CD4-positive, alpha-beta memory T cell (primary cell): ENCODE measurements at regions not wholly inside any gene's neighbourhood (a gene's known extent, or its start where the extent isn't known, plus 50 kb on each side); places are given as distances from the start of the nearest gene placed in this dataset.

Experiments
- CTCF ChIA-PET: fragments of 350-600 bp; sonication (Branson Sonifier 250); formaldehyde crosslinking; loops from one replicate; lab custom pipeline; 2021; ENCODE audit warnings: inconsistent platforms; ENCODE audit not compliant: partially characterized antibody; lab: Charles Lee
- POLR2A ChIA-PET: fragments of 350-600 bp; sonication (Branson Sonifier 250); formaldehyde crosslinking; loops from one replicate; lab custom pipeline; 2021; ENCODE audit not compliant: partially characterized antibody; lab: Charles Lee
- DNase-seq, 5 donors: peaks; one replicate each; pipeline versions ENCODE4 v3.0.0 to v3.0.0-alpha.2; 2020 to 2022; ENCODE audit warnings: mixed read lengths in 1 of 5
- H3K27ac ChIP-seq: one replicate; pipeline ENCODE4 v1.7.0; 2013; ENCODE audit warnings: low read depth, low read length
- H3K27me3 ChIP-seq: 2 replicates; pipeline ENCODE4 v1.7.0; 2013; ENCODE audit warnings: mild to moderate bottlenecking, low read length, moderate library complexity; ENCODE audit not compliant: insufficient read depth
- H3K36me3 ChIP-seq: 2 replicates; pipeline ENCODE4 v1.7.0; 2013; ENCODE audit warnings: mild to moderate bottlenecking, low read length, moderate library complexity; ENCODE audit not compliant: insufficient read depth
- H3K4me1 ChIP-seq: 2 replicates; pipeline ENCODE4 v1.7.0; 2013; ENCODE audit warnings: mild to moderate bottlenecking, low read length, moderate library complexity; ENCODE audit not compliant: insufficient read depth
- H3K4me3 ChIP-seq, 2 donors: one replicate each; pipeline ENCODE4 v1.7.0; 2013; ENCODE audit warnings: low read length in 2 of 2, mild to moderate bottlenecking in 1 of 2
- H3K9me3 ChIP-seq, 2 donors: one replicate each; pipeline ENCODE4 v1.7.0; 2013; ENCODE audit warnings: low read length in 2 of 2, control low read depth in 1 of 2; ENCODE audit not compliant: control insufficient read depth in 1 of 2
- H3K27ac Mint-ChIP-seq, 7 donors: one replicate each; pipeline ENCODE4 v1.8.0; 2020 to 2021; ENCODE audit warnings: mixed read lengths in 7 of 7, mild to moderate bottlenecking in 6 of 7, inconsistent platforms in 3 of 7, moderate library complexity in 3 of 7
- H3K27me3 Mint-ChIP-seq, 2 donors: one replicate each; pipeline ENCODE4 v1.8.0; 2020 to 2021; ENCODE audit warnings: mixed read lengths in 2 of 2
- H3K36me3 Mint-ChIP-seq, 2 donors: one replicate each; pipeline ENCODE4 v1.8.0; 2020 to 2021; ENCODE audit warnings: mixed read lengths in 2 of 2, inconsistent platforms in 1 of 2, mild to moderate bottlenecking in 1 of 2
- H3K4me1 Mint-ChIP-seq, 4 donors: one replicate each; pipeline ENCODE4 v1.8.0; 2020 to 2021; ENCODE audit warnings: mixed read lengths in 4 of 4, mild to moderate bottlenecking in 1 of 4
- H3K4me3 Mint-ChIP-seq, 8 donors: one replicate each; pipeline ENCODE4 v1.8.0; 2020 to 2021; ENCODE audit warnings: mixed read lengths in 8 of 8, mild to moderate bottlenecking in 7 of 8, moderate library complexity in 6 of 8, inconsistent platforms in 3 of 8
- H3K9me3 Mint-ChIP-seq, 8 donors: one replicate each; pipeline ENCODE4 v1.8.0; 2020 to 2021; ENCODE audit warnings: mixed read lengths in 8 of 8, mild to moderate bottlenecking in 5 of 8, inconsistent platforms in 3 of 8, moderate library complexity in 1 of 8
- intact Hi-C: fragments of 100-400 bp; cut with micrococcal nuclease; formaldehyde crosslinking; loops from one replicate; pipeline ENCODE4 v1.15.1; 2023

DNA sequence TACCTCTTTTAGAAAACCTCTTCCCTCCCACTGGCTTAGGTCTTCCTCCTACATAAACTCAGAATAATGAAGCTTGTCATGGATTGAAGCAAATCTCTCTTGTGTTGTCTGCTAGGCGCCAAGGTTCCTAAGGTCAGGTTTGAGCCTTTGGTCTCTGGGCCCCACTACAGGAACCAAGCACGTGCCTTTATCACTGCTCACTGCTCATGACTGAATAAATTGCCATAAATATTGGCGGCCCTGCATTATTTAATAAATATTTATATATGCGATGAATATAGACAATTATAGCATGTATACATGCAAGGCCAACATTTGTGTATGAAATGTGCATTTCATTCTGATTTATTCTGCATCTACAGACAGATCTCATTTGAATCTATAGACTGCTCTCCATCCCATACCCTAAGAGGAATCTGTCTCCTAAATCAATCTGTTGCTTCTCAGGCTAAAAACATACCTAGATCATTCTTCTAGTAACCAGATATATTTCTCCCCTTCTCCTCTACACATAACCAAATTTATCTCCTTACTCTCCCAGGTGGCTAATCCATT, 1717.6 kb upstream of the TENM3 start:
- Histone ChIP-seq H3K36me3 (no peaks in the 10 kb centered on the region), H3K27me3 (no peaks in the 10 kb centered on the region), H3K9me3 (no peaks in the 10 kb centered on the region), H3K27ac (no peak overlapping the region), H3K4me1 (no peaks in the 10 kb centered on the region), H3K4me3 (no peak overlapping the region)
- POLR2A ChIA-PET, result no interaction called here
- Mint-ChIP-seq H3K27ac (no peak overlapping the region), H3K36me3 (no peaks in the 10 kb centered on the region), H3K9me3 (peaks cover 0 to 3% (median 0%) of the 10 kb centered on the region in 8 donors), H3K4me1 (no peaks in the 10 kb centered on the region), H3K4me3 (peak overlapping the region in 1 of 8 donors; percentile 0), H3K27me3 (no peaks in the 10 kb centered on the region)
- intact Hi-C loops, result no loop called here
- CTCF ChIA-PET, result no interaction called here
- no peak for DNase-seq

DNA sequence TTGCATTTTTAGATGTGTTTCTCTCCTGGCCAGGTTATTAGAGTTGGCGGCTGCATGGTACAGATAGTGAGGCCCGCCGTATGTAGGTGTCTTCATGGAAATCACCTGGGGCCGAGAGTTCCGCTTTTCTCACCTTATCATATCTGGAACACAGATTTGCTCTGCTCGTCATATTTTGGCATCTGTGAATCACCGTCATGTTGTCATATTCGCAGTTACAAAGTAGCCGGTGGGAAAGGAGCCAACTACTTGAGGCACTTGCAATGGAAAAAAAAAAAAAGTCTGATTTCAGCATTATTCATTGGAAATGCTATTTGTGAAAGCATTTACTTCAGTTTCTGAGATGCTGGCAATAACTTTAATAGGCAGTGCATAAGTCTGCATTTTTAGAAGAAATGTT, 1715.2 kb upstream of the TENM3 start:
- intact Hi-C loops, result no loop called here
- no peak for DNase-seq
- Histone ChIP-seq H3K4me3 (no peak overlapping the region), H3K27me3 (no peaks in the 10 kb centered on the region), H3K27ac (no peak overlapping the region), H3K9me3 (no peaks in the 10 kb centered on the region), H3K4me1 (no peaks in the 10 kb centered on the region), H3K36me3 (no peaks in the 10 kb centered on the region)
- Mint-ChIP-seq H3K4me3 (no peak overlapping the region), H3K27ac (no peak overlapping the region), H3K4me1 (no peaks in the 10 kb centered on the region), H3K36me3 (no peaks in the 10 kb centered on the region), H3K9me3 (peaks cover 2 to 8% (median 5%) of the 10 kb centered on the region in 8 donors), H3K27me3 (no peaks in the 10 kb centered on the region)
- CTCF ChIA-PET, result no interaction called here
- POLR2A ChIA-PET, result no interaction called here

DNA sequence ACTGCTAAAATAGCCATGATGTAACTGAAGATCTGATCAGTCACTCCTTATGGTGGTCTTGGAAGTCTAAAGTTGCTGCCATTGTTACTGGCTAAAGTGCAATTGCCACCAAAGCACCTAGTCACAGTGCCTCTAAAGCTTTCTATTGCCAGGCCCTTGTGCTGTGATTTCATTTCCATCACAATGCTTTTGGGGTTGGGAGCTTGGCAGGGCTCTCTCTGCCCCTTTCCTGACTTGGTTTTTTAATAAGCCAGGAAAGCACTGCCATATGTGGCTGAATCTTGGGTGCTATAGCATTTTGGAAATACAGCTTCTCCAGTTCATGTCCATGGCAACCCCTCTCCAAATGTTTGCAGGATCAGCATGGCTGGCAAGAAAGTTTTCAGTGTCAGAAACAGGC, 1712.4 kb upstream of the TENM3 start:
- H3K4me3 ChIP-seq, result no peak overlapping the region
- H3K9me3 ChIP-seq, result no peaks in the 10 kb centered on the region
- no peaks in the 10 kb centered on the region for H3K36me3 ChIP-seq
- H3K27me3 ChIP-seq, result no peaks in the 10 kb centered on the region
- H3K27ac ChIP-seq, result no peak overlapping the region
- no peaks in the 10 kb centered on the region for H3K4me1 ChIP-seq
- ChIA-PET CTCF (no interaction called here), POLR2A (no interaction called here)
- H3K9me3 Mint-ChIP-seq, result peaks cover 3 to 10% (median 7%) of the 10 kb centered on the region in 8 donors
- no peaks in the 10 kb centered on the region for H3K27me3 Mint-ChIP-seq
- no peaks in the 10 kb centered on the region for H3K4me1 Mint-ChIP-seq
- intact Hi-C loops, result no loop called here
- no peaks in the 10 kb centered on the region for H3K36me3 Mint-ChIP-seq
- DNase-seq, result no peak
- H3K27ac Mint-ChIP-seq, result no peak overlapping the region
- no peak overlapping the region for H3K4me3 Mint-ChIP-seq

GRCh38 chr4:180532691-180533090, 1710.5 kb upstream of the TENM3 start:
- Mint-ChIP-seq H3K36me3 (no peaks in the 10 kb centered on the region), H3K4me1 (no peaks in the 10 kb centered on the region), H3K27me3 (no peaks in the 10 kb centered on the region), H3K9me3 (peaks cover 4 to 15% (median 8%) of the 10 kb centered on the region in 8 donors), H3K4me3 (peak overlapping the region in 1 of 8 donors; percentile 71), H3K27ac (peak overlapping the region in 1 of 7 donors; percentile 60)
- CTCF ChIA-PET, result no interaction called here
- intact Hi-C loops, result no loop called here
- POLR2A ChIA-PET, result no interaction called here
- no peak overlapping the region for H3K4me3 ChIP-seq
- H3K27ac ChIP-seq, result no peak overlapping the region
- no peaks in the 10 kb centered on the region for H3K4me1 ChIP-seq
- H3K27me3 ChIP-seq, result no peaks in the 10 kb centered on the region
- no peaks in the 10 kb centered on the region for H3K9me3 ChIP-seq
- no peak for DNase-seq
- H3K36me3 ChIP-seq, result no peaks in the 10 kb centered on the region

DNA sequence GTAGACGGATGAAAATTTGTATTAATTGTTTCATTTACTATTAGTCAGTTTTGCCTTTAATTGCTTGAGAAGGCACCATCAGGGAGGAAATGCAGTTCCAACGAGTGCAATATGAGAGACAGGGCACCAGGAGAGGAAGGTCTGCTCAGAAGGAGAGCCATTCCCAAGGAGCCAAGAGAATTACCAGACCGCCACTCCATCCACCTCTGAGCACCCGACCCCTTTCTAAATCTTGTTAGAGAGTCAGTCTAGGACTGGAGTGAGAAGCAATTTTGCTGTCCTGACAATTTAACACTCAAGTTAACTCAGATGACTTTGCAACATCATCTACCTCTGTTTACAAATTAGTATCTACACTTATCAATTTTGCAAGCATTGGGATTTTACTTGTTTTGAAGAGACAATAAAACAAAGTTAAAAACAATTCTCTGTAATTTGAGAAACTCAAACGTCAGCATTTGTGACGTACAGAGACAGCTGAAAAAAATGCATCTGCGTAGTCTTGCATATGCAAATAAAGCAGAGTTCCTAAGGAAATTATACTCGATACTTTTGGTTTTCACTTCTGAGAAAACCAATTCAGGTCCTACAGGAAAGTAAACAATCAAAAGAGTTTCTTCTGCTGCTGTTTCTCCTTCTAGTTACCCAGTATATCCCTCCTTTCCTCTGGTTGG, 1704.7 kb upstream of the TENM3 start:
- intact Hi-C loops, result no loop called here
- Histone ChIP-seq H3K27ac (no peak overlapping the region), H3K9me3 (peaks cover 0 to 2% of the 10 kb centered on the region in 2 donors), H3K4me3 (no peak overlapping the region), H3K27me3 (no peaks in the 10 kb centered on the region), H3K4me1 (no peaks in the 10 kb centered on the region), H3K36me3 (no peaks in the 10 kb centered on the region)
- ChIA-PET POLR2A (no interaction called here), CTCF (no interaction called here)
- H3K9me3 Mint-ChIP-seq, result peaks cover 0 to 22% (median 6%) of the 10 kb centered on the region in 8 donors
- no peak overlapping the region for H3K27ac Mint-ChIP-seq
- H3K27me3 Mint-ChIP-seq, result no peaks in the 10 kb centered on the region
- H3K4me3 Mint-ChIP-seq, result no peak overlapping the region
- no peaks in the 10 kb centered on the region for H3K4me1 Mint-ChIP-seq
- no peak for DNase-seq
- H3K36me3 Mint-ChIP-seq, result no peaks in the 10 kb centered on the region

- no peak overlapping the region for H3K4me3 ChIP-seq
- no peak overlapping the region for H3K27ac ChIP-seq
- H3K4me1 ChIP-seq, result no peaks in the 10 kb centered on the region
- peaks cover 0 to 2% of the 10 kb centered on the region in 2 donors for H3K9me3 ChIP-seq
- ChIA-PET POLR2A (no interaction called here), CTCF (no interaction called here)
- H3K36me3 Mint-ChIP-seq, result no peaks in the 10 kb centered on the region
- H3K27ac Mint-ChIP-seq, result no peak overlapping the region
- no peak overlapping the region for H3K4me3 Mint-ChIP-seq
- peaks cover 0 to 22% (median 6%) of the 10 kb centered on the region in 8 donors for H3K9me3 Mint-ChIP-seq
- no peaks in the 10 kb centered on the region for H3K27me3 ChIP-seq
- intact Hi-C loops, result no loop called here
- DNase-seq, result no peak
- no peaks in the 10 kb centered on the region for H3K36me3 ChIP-seq
- no peaks in the 10 kb centered on the region for H3K27me3 Mint-ChIP-seq
- H3K4me1 Mint-ChIP-seq, result no peaks in the 10 kb centered on the region
These were observed 1703.9 kb upstream of the TENM3 start for GRCh38 chr4:180539284-180539683.

GRCh38 chr4:180541678-180542077, 1701.5 kb upstream of the TENM3 start:
- Histone ChIP-seq H3K4me1 (no peaks in the 10 kb centered on the region), H3K27ac (no peak overlapping the region), H3K36me3 (no peaks in the 10 kb centered on the region), H3K9me3 (peaks cover 0 to 2% of the 10 kb centered on the region in 2 donors), H3K4me3 (no peak overlapping the region), H3K27me3 (no peaks in the 10 kb centered on the region)
- H3K4me1 Mint-ChIP-seq, result no peaks in the 10 kb centered on the region
- no peak for DNase-seq
- no peaks in the 10 kb centered on the region for H3K36me3 Mint-ChIP-seq
- H3K27ac Mint-ChIP-seq, result no peak overlapping the region
- H3K27me3 Mint-ChIP-seq, result no peaks in the 10 kb centered on the region
- intact Hi-C loops, result no loop called here
- ChIA-PET CTCF (no interaction called here), POLR2A (no interaction called here)
- H3K9me3 Mint-ChIP-seq, result peaks cover 0 to 15% (median 8%) of the 10 kb centered on the region in 8 donors
- no peak overlapping the region for H3K4me3 Mint-ChIP-seq
